Endodermal cell (in vitro differentiated cells): ENCODE measurements at regions not wholly inside any gene's neighbourhood (a gene's known extent, or its start where the extent isn't known, plus 50 kb on each side); places are given as distances from the start of the nearest gene placed in this dataset.

Source experiments
- DNase-seq: peaks from one replicate; pipeline ENCODE4 v3.0.0-alpha.2; 2017
- H3K27ac ChIP-seq: 2 replicates; pipeline ENCODE4 v1.5.1; 2013; ENCODE audit warnings: mild to moderate bottlenecking, low read depth, low read length, moderate library complexity
- H3K27me3 ChIP-seq: 2 replicates; pipeline ENCODE4 v1.6.1; 2013; ENCODE audit warnings: mild to moderate bottlenecking, low read length, moderate library complexity; ENCODE audit not compliant: insufficient read depth, control insufficient read depth, poor library complexity, severe bottlenecking
- H3K36me3 ChIP-seq: 2 replicates; pipeline ENCODE4 v1.7.0; 2013; ENCODE audit warnings: mild to moderate bottlenecking, low read length, moderate library complexity; ENCODE audit not compliant: control insufficient read depth, insufficient read depth
- H3K4me1 ChIP-seq: one replicate; pipeline ENCODE4 v1.7.0; 2013; ENCODE audit warnings: low read length; ENCODE audit not compliant: control insufficient read depth, insufficient read depth
- H3K4me3 ChIP-seq: 2 replicates; pipeline ENCODE4 v1.5.1; 2013; ENCODE audit warnings: mild to moderate bottlenecking, low read length, moderate library complexity
- H3K9ac ChIP-seq: 2 replicates; pipeline ENCODE4 v1.6.1; 2013; ENCODE audit warnings: mild to moderate bottlenecking, low read length, moderate library complexity; ENCODE audit not compliant: poor library complexity, severe bottlenecking; ENCODE audit errors: extremely low read depth
- H3K9me3 ChIP-seq: 2 replicates; pipeline ENCODE4 v1.6.1; 2013; ENCODE audit warnings: mild to moderate bottlenecking, low read length, moderate library complexity; ENCODE audit not compliant: control insufficient read depth
- H3K27ac Mint-ChIP-seq: 2 replicates; pipeline ENCODE4 v1.8.0; 2020; ENCODE audit warnings: mixed read lengths
- H3K27me3 Mint-ChIP-seq: 2 replicates; pipeline ENCODE4 v1.8.0; 2021; ENCODE audit warnings: mild to moderate bottlenecking, mixed read lengths; ENCODE audit not compliant: insufficient read depth
- H3K36me3 Mint-ChIP-seq: 2 replicates; pipeline ENCODE4 v1.8.0; 2020; ENCODE audit warnings: low read depth, mixed read lengths
- H3K4me1 Mint-ChIP-seq: 2 replicates; pipeline ENCODE4 v1.8.0; 2020; ENCODE audit warnings: mixed read lengths
- H3K4me3 Mint-ChIP-seq: 2 replicates; pipeline ENCODE4 v1.8.0; 2020; ENCODE audit warnings: mild to moderate bottlenecking, moderate library complexity, mixed read lengths
- H3K9me3 Mint-ChIP-seq: 2 replicates; pipeline ENCODE4 v1.8.0; 2020; ENCODE audit warnings: mild to moderate bottlenecking, mixed read lengths
- WGBS, 2 experiments: methylation state at CpG; one replicate each; pipeline versions ENCODE4 v1.1.5 to v1.1.7; 2013; ENCODE audit warnings: missing lambda C conversion rate in 2 of 2, mixed read lengths in 1 of 2; ENCODE audit not compliant: insufficient coverage in 1 of 2, insufficient read length in 1 of 2; 5-methylcytosine and 5-hydroxymethylcytosine counted together
- TF ChIP-seq, protein P1 (sequence below): fragments of 200-600 bp; sonication (generic); conservative IDR thresholded peaks from 2 replicates; pipeline ENCODE4 v1.5.0; 2021; ENCODE audit warnings: antibody characterized with exemption, mild to moderate bottlenecking

GRCh38 chr21:16185766-16186165 is 456.0 kb downstream of the USP25 start:
- peaks cover 32% of the 10 kb centered on the region for H3K4me1 Mint-ChIP-seq
- H3K9ac ChIP-seq = no peak overlapping the region
- peaks cover 19% of the 10 kb centered on the region for H3K27me3 ChIP-seq
- DNase-seq = no peak
- WGBS, 2 experiments = 82% methylated on average over 1 of the region's 1 CpG; no CpG with 5 or more reads in 1 of the 2 experiments
- H3K9me3 ChIP-seq = no peaks in the 10 kb centered on the region
- peaks cover 15% of the 10 kb centered on the region for H3K4me1 ChIP-seq
- no peaks in the 10 kb centered on the region for H3K36me3 ChIP-seq
- H3K4me3 Mint-ChIP-seq = no peak overlapping the region
- H3K27me3 Mint-ChIP-seq = peaks cover 13% of the 10 kb centered on the region
- H3K9me3 Mint-ChIP-seq = no peaks in the 10 kb centered on the region
- no peaks in the 10 kb centered on the region for H3K36me3 Mint-ChIP-seq
- H3K4me3 ChIP-seq = no peak overlapping the region
- no peak overlapping the region for H3K27ac ChIP-seq
- TF ChIP-seq, protein P1, sequence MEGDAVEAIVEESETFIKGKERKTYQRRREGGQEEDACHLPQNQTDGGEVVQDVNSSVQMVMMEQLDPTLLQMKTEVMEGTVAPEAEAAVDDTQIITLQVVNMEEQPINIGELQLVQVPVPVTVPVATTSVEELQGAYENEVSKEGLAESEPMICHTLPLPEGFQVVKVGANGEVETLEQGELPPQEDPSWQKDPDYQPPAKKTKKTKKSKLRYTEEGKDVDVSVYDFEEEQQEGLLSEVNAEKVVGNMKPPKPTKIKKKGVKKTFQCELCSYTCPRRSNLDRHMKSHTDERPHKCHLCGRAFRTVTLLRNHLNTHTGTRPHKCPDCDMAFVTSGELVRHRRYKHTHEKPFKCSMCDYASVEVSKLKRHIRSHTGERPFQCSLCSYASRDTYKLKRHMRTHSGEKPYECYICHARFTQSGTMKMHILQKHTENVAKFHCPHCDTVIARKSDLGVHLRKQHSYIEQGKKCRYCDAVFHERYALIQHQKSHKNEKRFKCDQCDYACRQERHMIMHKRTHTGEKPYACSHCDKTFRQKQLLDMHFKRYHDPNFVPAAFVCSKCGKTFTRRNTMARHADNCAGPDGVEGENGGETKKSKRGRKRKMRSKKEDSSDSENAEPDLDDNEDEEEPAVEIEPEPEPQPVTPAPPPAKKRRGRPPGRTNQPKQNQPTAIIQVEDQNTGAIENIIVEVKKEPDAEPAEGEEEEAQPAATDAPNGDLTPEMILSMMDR = no peak
- H3K27ac Mint-ChIP-seq = no peak overlapping the region

DNA sequence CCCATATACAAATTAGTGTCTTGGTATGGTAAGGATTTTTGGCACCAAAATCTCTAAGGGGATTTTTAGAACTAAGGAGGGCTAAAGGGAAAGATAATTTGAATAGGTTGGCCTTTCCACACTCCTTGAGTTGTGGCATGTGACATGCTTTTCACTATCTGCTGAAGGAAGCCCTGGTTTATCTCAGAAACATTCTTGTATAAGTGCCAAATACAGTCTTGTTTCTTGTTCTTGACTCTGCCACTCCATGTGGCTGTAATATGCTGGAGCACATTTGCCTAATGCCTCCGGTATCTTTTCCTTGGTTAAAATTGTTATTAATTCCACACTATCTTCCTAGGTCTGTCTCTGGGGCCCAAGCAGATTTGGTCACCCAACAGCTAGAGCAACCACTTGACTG is 457.0 kb downstream of the USP25 start:
- H3K9me3 Mint-ChIP-seq = no peaks in the 10 kb centered on the region

DNA sequence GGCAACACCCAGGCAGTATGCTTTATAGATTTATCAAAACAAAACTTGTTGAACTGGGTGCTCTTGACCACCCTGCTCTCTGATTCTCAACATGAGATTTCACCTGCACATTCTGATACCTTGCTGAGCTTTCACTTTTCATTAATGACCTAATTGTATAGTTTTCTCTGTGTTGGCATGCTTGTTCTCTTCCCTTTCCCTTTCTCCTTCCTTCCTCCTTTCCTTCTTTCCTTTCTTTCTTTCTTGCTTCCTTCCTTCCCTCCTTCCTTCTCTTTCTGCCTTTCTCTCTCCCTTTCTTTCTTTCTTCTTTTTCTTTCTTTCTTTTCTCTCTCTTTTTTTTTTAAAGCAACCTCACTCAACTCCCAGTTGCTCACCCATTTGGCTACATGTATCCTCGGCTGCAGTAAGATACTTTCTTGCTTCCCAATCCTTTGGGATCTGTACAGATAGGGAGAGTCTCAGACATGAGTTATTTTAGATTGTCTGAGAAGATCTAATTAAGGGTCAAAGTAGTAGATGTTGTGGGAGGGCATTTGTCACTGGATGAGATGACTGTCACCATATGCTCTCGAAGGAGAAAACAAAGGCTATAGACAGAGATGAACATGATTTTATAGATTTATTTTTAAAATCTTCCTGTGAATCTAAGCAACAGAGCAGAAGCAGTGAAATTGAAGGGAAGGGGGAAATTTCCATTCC is 458.0 kb downstream of the USP25 start:
- H3K27me3 Mint-ChIP-seq = peaks cover 13% of the 10 kb centered on the region
- H3K36me3 Mint-ChIP-seq = no peaks in the 10 kb centered on the region
- Histone ChIP-seq H3K27me3 (peaks cover 19% of the 10 kb centered on the region), H3K4me1 (peaks cover 17% of the 10 kb centered on the region), H3K9ac (no peak overlapping the region), H3K4me3 (no peak overlapping the region), H3K27ac (no peak overlapping the region), H3K9me3 (no peaks in the 10 kb centered on the region), H3K36me3 (no peaks in the 10 kb centered on the region)
- 83 to 88% methylated on average over 1 to 2 of the region's 2 CpGs for WGBS, 2 experiments
- DNase-seq = no peak
- H3K4me1 Mint-ChIP-seq = peaks cover 38% of the 10 kb centered on the region
- no peak overlapping the region for H3K4me3 Mint-ChIP-seq
- H3K9me3 Mint-ChIP-seq = no peaks in the 10 kb centered on the region
- TF ChIP-seq, protein P1 = no peak
- no peak overlapping the region for H3K27ac Mint-ChIP-seq

More for the DNA sequence above, 457.0 kb downstream of the USP25 start:
- no peaks in the 10 kb centered on the region for H3K9me3 ChIP-seq
- H3K36me3 ChIP-seq = no peaks in the 10 kb centered on the region
- H3K9ac ChIP-seq = no peak overlapping the region
- no peak overlapping the region for H3K27ac ChIP-seq
- peaks cover 19% of the 10 kb centered on the region for H3K27me3 ChIP-seq
- TF ChIP-seq, protein P1 = no peak
- Mint-ChIP-seq H3K4me1 (peaks cover 33% of the 10 kb centered on the region), H3K4me3 (no peak overlapping the region), H3K36me3 (no peaks in the 10 kb centered on the region), H3K27me3 (peaks cover 13% of the 10 kb centered on the region), H3K27ac (no peak overlapping the region)
- peaks cover 17% of the 10 kb centered on the region for H3K4me1 ChIP-seq
- H3K4me3 ChIP-seq = no peak overlapping the region
- no peak for DNase-seq
- 100% methylated on average over 1 of the region's 1 CpG for WGBS, 2 experiments
